Heart right ventricle (tissue), 16 donors: ENCODE measurements at regions not wholly inside any gene's neighbourhood (a gene's known extent, or its start where the extent isn't known, plus 50 kb on each side); places are given as distances from the start of the nearest gene placed in this dataset.
"Not testable (repeated sequence)": the region's sequence is repeated elsewhere in the genome, so short reads cannot be mapped to it uniquely, and the experiment has no call there.

ENCODE experiments used
- ATAC-seq, 8 donors: fragments of 200-7000 bp; cut with Tn5 transposase; one replicate each; pipeline ENCODE4 v1.9.1; 2020; ENCODE audit warnings: mild to moderate bottlenecking in 8 of 8, moderate library complexity in 8 of 8, moderate number of reproducible peaks in 1 of 8
- DNase-seq, 2 donors: peaks; one replicate each; pipeline ENCODE4 v3.0.0-alpha.2; 2020
- H3K27ac ChIP-seq, 10 donors: fragments of 200-600 bp; sonication (generic) in 2 of 10; one replicate each; pipeline versions ENCODE4 v1.5.0 to v1.8.0; 2020 to 2022; ENCODE audit warnings: mild to moderate bottlenecking in 3 of 10
- H3K27me3 ChIP-seq, 7 donors: fragments of 200-600 bp; one replicate each; pipeline ENCODE4 v1.8.0; 2021 to 2022; ENCODE audit warnings: mild to moderate bottlenecking in 2 of 7
- H3K36me3 ChIP-seq, 9 donors: fragments of 200-600 bp; sonication (generic) in 1 of 9; one replicate each; pipeline versions ENCODE4 v1.5.0 to v1.8.0; 2020 to 2022; ENCODE audit warnings: mild to moderate bottlenecking in 2 of 9
- H3K4me1 ChIP-seq, 9 donors: fragments of 200-600 bp; sonication (generic) in 1 of 9; one replicate each; pipeline versions ENCODE4 v1.5.0 to v1.8.0; 2020 to 2022; ENCODE audit warnings: mild to moderate bottlenecking in 4 of 9
- H3K4me3 ChIP-seq, 10 donors: fragments of 200-600 bp; sonication (generic) in 2 of 10; one replicate each; pipeline versions ENCODE4 v1.5.0 to v1.8.0; 2020 to 2022; ENCODE audit warnings: mild to moderate bottlenecking in 7 of 10, moderate library complexity in 2 of 10
- H3K9me3 ChIP-seq, 11 donors: fragments of 200-600 bp in 10 of 11; sonication (generic) in 2 of 11; one replicate each; pipeline versions ENCODE4 v1.5.0 to v1.8.0; 2013 to 2022; ENCODE audit warnings: mild to moderate bottlenecking in 2 of 11, control low read depth in 1 of 11, moderate library complexity in 1 of 11
- CTCF ChIP-seq, 9 donors: fragments of 200-600 bp; sonication (generic) in 2 of 9; IDR thresholded peaks; one replicate each; pipeline versions ENCODE4 v1.5.0 to v1.8.0; 2021 to 2022; ENCODE audit warnings: antibody characterized with exemption in 9 of 9, mild to moderate bottlenecking in 5 of 9, moderate library complexity in 1 of 9
- WGBS, 2 donors: extraction: QIAGEN DNeasy Blood & Tissue Kit; methylation state at CpG; one replicate each; pipeline ENCODE4 v1.1.7; 2013; ENCODE audit warnings: inconsistent platforms in 1 of 2; 5-methylcytosine and 5-hydroxymethylcytosine counted together
- intact Hi-C, 10 donors: fragments of 100-400 bp; cut with DNase I; formaldehyde crosslinking; loops; one replicate each; pipeline versions ENCODE4 v1.11.1 to v1.14.2; 2022
- donor health status: Arrhythmogenic right ventricular cardiomyopathy.
- donor health status: ischemic (EF 13 %, LVEDD 7.1; RV severe dilation, severe dysfunction).
- donor health status: healthy with polysubstance abuse.
- donor health status: DM: no; HTN: yes; CAD: no.
- donor health status: DM: no; HTN: no; CAD: no.
- donor health status: ischemic (EF 25% LVEDD 6.9; RV normal size, moderate dysfunction).
- donor health status: ischemic (EF 25% LVEDD 5.7; RV mildly dilated, moderate dysfunction).
- donor health status: healthy.
- donor health status: DM: yes; HTN: yes; CAD: no.
- donor health status: Ischemic cardiomyopathy.
- donor health status: ischemic (EF 35%, LVEDD 5.7; RV mildly dilated, moderate dysfunction).
- donor health status: nonischemic (EF 11% LVEDD 7.7; RV severe dilation, severe dysfunction).
- donor health status: DM: yes; HTN: yes; CAD: no.
- donor health status: PGD.
- donor health status: ischemic (EF 29% LVEDD 5.4; RV normal size, mild dysfunction).
- donor health status: nonischemic (EF 23%, LVEDD 6.1; RV moderate dilation, normal function).

- no peaks in the 10 kb centered on the region for H3K4me1 ChIP-seq
- intact Hi-C loops = no loop called here
These were observed 394.8 kb downstream of the KIF20B start for GRCh38 chr10:90096196-90096595.

GRCh38 chr10:90107581-90107980 is 406.2 kb downstream of the KIF20B start:
- H3K4me1 ChIP-seq, H3K36me3 ChIP-seq, ATAC-seq, H3K27me3 ChIP-seq, intact Hi-C loops, DNase-seq, H3K9me3 ChIP-seq, H3K27ac ChIP-seq, H3K4me3 ChIP-seq: not testable (repeated sequence)

More at GRCh38 chr10:90096196-90096595, 394.8 kb downstream of the KIF20B start:
- Histone ChIP-seq H3K36me3 (no peaks in the 10 kb centered on the region), H3K9me3 (no peaks in the 10 kb centered on the region), H3K27ac (no peak overlapping the region), H3K4me3 (no peak overlapping the region), H3K27me3 (no peaks in the 10 kb centered on the region)
- WGBS, 2 donors = 69 to 80% methylated on average over 5 of the region's 5 CpGs
- TF ChIP-seq CTCF (IDR thresholded peaks at IDR 0.05) = no peak
- ATAC-seq (no peak), DNase-seq (no peak)

- 46% methylated on average over 1 of the region's 1 CpG for WGBS, 2 donors
- H3K27me3 ChIP-seq = no peaks in the 10 kb centered on the region
- intact Hi-C loops = no loop called here
- ATAC-seq = no peak
- no peak overlapping the region for H3K4me3 ChIP-seq
- no peak overlapping the region for H3K27ac ChIP-seq
- TF ChIP-seq CTCF (IDR thresholded peaks at IDR 0.05) = no peak
- no peak for DNase-seq
- H3K4me1 ChIP-seq = no peaks in the 10 kb centered on the region
- H3K36me3 ChIP-seq = no peaks in the 10 kb centered on the region
- peaks cover 0 to 10% (median 0%) of the 10 kb centered on the region in 11 donors for H3K9me3 ChIP-seq
These were observed 410.3 kb downstream of the KIF20B start for GRCh38 chr10:90111671-90112070.

- intact Hi-C loops = no loop called here
- no peak for TF ChIP-seq CTCF (IDR thresholded peaks at IDR 0.05)
- Histone ChIP-seq H3K36me3 (no peaks in the 10 kb centered on the region), H3K4me1 (no peaks in the 10 kb centered on the region), H3K27me3 (no peaks in the 10 kb centered on the region), H3K27ac (no peak overlapping the region), H3K9me3 (peaks cover 0 to 10% (median 0%) of the 10 kb centered on the region in 11 donors), H3K4me3 (no peak overlapping the region)
- ATAC-seq (no peak), DNase-seq (no peak)
- 53 to 55% methylated on average over 1 of the region's 1 CpG for whole genome bisulfite sequencing, 2 donors
These were observed 411.3 kb downstream of the KIF20B start for GRCh38 chr10:90112681-90113080.

GRCh38 chr10:90118567-90118966 is 417.2 kb downstream of the KIF20B start:
- intact Hi-C loops, DNase-seq: not testable (repeated sequence)

GRCh38 chr10:90119631-90120280 is 418.4 kb downstream of the KIF20B start:
- H3K27ac ChIP-seq, intact Hi-C loops, ATAC-seq, H3K27me3 ChIP-seq, H3K36me3 ChIP-seq, H3K4me1 ChIP-seq, DNase-seq, H3K4me3 ChIP-seq: not testable (repeated sequence)
- WGBS, 2 donors = 93% methylated on average over 16 to 21 of the region's 21 CpGs
- peaks cover 0 to 16% (median 0%) of the 10 kb centered on the region in 11 donors for H3K9me3 ChIP-seq

More at GRCh38 chr10:90118567-90118966, 417.2 kb downstream of the KIF20B start:
- H3K27ac ChIP-seq, H3K36me3 ChIP-seq, H3K4me1 ChIP-seq, ATAC-seq, H3K4me3 ChIP-seq, H3K27me3 ChIP-seq: not testable (repeated sequence)
- H3K9me3 ChIP-seq = peaks cover 0 to 19% (median 0%) of the 10 kb centered on the region in 11 donors
- 85 to 87% methylated on average over 6 of the region's 6 CpGs for WGBS, 2 donors
